AG20443 (cell line): ENCODE measurements at regions not wholly inside any gene's neighbourhood (a gene's known extent, or its start where the extent isn't known, plus 50 kb on each side); places are given as distances from the start of the nearest gene placed in this dataset.
"Not testable (repeated sequence)": the region's sequence is repeated elsewhere in the genome, so short reads cannot be mapped to it uniquely, and the experiment has no call there.

Experiments
- DNase-seq: peaks from one replicate; pipeline ENCODE4 v3.0.0; 2012; ENCODE audit warnings: low spot score, mixed read lengths

GRCh38 chr4:160350944-160351343 is 1248.1 kb downstream of the RAPGEF2 start:
- no peak for DNase-seq

DNA sequence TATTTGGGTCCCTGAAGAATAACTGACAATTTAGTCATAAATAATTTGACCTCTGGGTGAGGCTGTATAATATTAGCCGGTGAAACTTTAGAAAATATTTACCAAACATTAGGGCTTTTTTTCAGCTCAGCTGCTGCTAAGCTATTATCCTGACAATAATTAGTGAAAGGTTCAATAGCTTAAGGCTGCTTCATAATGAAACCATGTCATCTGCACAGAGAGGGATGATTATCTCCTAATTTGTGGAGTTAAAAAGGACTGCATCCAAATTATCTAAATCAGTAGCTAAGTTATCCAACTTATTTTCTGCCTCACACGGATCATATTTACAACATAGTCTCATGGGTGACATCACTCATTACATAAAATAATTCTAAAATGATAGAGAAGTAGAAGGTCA is 1249.8 kb downstream of the RAPGEF2 start:
- DNase-seq, result no peak

- no peak for DNase-seq
These were observed 1250.7 kb downstream of the RAPGEF2 start for GRCh38 chr4:160353548-160353947.

DNA sequence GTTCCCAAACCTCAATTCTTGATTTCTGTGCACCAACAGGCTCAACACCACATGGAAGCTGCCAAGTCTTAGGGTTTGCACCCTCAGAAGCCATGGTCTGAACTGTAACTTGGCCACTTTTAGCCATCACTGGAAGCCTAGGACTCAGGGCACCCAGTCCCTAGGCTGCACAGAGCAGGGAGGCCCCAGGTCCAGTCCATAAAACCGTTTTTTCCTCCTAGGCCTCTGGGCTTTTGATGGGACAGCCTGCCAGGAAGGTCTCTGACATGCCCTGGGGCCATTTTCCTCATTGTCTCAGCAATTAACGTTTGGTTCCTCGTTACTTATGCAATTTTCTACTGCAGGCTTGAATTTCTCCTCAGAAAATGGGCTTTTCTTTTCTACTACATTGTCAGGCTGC is 1259.6 kb downstream of the RAPGEF2 start:
- no peak for DNase-seq

- no peak for DNase-seq
These were observed 1261.3 kb downstream of the RAPGEF2 start for GRCh38 chr4:160364217-160364616.

DNA sequence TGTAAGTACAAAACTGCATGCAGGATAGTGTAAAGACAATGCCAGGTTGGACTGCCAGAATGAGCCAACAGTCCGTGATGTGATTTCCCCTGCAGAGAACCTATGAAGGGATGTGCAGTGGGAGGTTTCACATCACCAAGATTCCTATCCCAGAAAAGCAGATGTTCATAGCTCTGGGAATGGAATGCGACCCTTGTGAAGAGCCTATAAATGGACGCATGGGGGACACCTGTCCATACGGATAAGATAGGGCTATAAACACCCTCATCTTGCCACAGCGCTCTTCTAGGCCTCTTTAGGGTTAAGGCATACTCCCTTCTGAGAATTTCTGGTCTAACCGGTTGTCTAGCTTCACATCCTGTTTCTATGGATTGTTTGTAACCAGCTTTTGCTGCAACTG is 1261.8 kb downstream of the RAPGEF2 start:
- not testable (repeated sequence) for DNase-seq

DNA sequence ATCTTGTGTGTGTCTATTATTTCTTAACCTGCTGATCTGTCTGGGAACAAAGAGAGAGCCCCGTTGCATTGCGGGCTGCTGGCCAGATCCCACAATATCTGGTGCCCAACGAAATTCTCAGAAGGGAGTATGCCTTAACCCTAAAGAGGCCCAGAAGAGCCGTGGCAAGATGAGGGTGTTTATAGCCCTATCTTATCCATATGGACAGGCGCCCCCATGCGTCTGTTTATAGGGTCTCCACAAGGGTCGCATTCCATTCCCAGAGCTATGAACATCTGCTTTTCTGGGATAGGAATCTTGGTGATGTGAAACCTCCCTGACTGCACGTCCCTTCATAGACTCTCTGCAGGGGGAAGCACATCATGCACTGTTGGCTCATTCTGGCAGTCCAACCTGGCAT is 1262.5 kb downstream of the RAPGEF2 start:
- not testable (repeated sequence) for DNase-seq

DNA sequence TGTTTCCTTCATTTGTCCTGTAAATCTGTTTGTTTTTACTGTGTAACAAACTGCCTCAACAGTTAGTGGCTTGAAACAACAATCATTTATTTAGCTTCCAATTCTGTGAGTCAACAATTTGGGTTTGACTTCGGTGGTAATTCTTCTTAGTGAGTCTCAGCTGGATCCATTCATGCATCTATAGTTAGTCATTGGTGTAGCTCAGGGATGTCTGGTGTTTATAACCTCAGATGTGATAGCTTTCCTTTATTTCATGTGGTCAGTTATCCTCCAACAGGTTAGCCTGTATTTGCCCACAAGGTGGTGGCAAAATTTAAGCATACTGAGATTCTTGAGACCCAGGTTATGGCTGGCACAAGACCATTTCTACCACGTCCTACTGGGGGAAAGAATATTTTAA is 1267.2 kb downstream of the RAPGEF2 start:
- DNase-seq, result no peak

DNA sequence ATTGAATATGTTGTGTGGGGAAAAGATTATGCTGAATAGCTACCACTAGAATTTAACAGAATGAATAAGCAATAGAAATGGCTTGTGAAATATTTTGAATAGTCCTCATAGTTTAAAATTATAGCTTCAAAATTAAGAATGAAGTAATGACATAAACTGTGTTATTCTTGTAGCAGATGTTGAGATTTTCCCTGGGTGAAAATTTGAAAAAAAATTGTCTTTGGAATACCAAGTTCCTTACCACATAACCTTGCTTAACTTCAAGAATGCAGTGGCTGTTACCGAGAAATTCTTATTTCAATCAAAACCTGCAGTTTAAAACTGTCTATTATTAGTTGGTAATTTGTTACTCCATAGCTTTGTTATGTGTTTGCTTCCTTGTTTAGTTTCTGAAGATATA is 1268.6 kb downstream of the RAPGEF2 start:
- DNase-seq, result no peak

GRCh38 chr4:160372390-160372789 is 1269.5 kb downstream of the RAPGEF2 start:
- no peak for DNase-seq

GRCh38 chr4:160373911-160374310 is 1271.0 kb downstream of the RAPGEF2 start:
- DNase-seq, result no peak

DNA sequence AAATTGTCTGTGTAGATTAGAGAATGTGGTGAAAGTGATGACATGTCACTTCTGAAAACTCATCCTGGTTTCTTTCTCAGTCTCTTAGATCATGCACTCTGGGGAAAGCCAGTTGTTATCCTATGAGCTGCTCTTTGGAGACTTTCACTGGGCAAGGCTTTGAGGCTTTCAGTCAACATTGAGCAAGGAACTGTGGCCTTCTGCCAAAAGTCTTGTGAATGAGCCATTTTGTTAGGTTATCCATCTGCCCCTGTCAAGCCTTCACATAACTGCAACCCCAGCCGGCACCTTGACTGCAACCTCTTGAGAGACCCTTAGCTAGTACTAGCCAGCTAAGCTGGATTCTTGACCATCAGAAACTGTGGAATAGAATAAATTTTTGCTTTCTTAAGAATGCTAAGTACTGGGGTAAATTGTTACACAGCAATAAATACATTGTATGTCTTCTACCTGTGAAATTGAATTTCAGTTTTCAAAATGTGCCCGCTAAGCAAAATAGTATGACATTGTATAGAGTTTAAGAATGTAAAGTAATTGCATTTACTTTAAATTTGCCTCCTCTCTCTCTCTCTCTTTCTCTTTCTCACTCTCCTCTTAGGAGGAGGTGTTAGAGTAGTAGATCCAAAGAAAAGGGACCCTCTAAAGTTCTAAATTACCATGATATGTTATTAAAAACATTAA is 1273.0 kb downstream of the RAPGEF2 start:
- no peak for DNase-seq

- no peak for DNase-seq
These were observed 1284.0 kb downstream of the RAPGEF2 start for GRCh38 chr4:160386846-160387245.

GRCh38 chr4:160399826-160400225 is 1296.9 kb downstream of the RAPGEF2 start:
- DNase-seq, result no peak

DNA sequence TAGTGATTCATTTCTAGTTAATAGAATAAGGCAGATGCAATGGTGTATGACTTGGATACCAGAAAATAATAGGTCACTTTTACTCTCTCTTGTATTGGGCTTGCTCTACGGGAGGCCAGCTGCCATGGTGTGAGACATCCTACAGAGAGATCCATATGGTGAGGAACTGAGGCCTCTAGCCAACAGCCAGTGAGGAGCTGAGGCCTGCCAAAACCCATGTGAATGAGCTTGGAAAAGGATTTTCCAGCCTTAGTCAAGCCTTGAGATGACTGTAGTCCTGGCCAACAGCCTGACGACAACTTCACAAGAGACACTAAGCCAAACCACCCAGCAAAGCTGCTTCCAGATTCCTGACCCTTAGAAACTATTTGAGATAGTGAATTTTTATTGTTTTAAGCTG is 1300.2 kb downstream of the RAPGEF2 start:
- no peak for DNase-seq

DNA sequence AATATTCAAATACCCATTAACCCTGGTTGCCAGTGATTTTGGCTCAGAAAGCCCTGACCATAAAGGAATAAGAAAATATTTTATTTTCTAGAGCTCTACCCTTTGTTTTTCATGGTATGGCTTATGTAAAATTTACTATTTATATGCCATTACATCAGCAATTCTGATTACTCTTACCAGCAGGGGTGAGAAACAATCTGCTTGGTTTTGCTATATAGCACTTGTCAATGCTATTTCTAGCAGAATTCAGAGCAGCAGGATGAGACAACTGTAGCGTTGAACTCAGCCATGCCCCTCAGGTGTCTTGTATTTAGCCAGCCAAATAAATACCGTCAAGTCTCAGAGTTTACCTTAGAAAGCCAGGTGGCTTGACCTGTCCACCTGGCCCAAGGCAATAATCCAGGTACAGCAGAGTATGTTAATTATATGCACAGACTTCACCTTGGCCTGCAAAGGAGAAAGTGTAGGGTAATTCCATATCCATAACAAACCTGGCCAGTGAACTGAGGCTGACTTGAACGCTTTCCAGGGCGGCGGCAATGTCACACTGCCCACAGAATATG is 1303.5 kb downstream of the RAPGEF2 start:
- no peak for DNase-seq

DNA sequence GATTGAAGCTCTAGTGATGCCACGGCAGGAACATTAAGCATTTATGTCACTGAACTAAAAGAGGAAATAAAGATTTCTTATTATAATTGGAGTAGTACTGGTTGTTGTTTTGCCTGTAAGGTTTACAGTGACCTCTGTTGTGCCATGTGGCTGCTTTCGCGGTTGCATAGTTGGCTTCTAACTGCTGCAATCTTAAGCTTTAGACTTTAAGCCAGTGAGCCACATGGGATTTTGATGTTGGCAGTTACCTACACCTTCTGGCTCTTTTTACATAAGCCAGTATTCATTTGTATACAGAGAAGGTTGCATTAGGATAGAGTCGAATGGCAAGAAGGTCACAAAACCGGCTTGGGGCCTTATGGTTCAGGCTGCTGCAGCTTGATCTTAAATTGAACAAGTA is 1311.6 kb downstream of the RAPGEF2 start:
- no peak for DNase-seq

DNA sequence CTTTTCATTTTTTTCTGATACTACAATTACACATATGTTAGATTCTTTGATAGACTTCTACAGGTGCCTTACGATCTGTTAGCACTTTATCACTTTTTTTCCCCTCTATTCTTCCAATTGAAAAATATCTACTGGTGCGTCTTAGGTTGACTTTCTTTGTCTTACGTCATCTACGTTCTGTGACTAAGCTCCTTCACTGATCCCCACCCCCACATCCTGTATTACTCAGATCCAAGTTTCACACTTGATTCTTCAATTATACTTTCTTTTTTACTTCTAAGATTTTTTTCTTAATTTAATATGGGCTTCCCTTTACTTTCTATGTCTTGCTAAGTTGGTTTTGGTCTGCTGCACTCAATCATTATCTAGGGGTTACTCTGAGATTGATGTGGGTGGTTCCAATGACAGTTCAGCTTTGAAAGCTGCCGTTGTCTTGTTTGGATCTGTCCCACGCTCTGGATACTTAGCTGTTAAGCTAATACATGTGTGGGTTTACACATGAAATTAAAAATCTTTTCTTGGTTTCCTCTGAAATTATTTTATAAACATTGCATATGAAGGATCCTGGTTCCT is 1321.1 kb downstream of the RAPGEF2 start:
- DNase-seq, result no peak

DNA sequence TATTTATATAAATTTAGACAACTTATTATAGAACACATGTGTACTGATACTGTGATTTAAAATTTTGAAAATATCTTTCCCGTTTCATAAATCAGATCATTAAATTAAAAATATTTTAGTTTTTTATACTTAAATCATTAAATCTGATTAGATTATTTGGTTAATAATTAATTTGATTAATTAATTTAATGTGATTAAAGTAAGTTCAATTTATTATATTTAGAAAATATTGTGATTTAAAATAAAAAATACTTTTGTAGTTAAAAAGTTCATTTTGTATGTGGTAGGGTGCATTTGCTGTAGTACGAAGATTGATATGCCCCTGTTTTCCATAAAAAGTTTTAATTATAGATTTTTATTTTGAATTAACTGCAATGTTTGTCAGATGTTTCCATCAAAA is 1323.4 kb downstream of the RAPGEF2 start:
- no peak for DNase-seq

- DNase-seq, result no peak
These were observed 1348.0 kb downstream of the RAPGEF2 start for GRCh38 chr4:160450876-160451275.

DNA sequence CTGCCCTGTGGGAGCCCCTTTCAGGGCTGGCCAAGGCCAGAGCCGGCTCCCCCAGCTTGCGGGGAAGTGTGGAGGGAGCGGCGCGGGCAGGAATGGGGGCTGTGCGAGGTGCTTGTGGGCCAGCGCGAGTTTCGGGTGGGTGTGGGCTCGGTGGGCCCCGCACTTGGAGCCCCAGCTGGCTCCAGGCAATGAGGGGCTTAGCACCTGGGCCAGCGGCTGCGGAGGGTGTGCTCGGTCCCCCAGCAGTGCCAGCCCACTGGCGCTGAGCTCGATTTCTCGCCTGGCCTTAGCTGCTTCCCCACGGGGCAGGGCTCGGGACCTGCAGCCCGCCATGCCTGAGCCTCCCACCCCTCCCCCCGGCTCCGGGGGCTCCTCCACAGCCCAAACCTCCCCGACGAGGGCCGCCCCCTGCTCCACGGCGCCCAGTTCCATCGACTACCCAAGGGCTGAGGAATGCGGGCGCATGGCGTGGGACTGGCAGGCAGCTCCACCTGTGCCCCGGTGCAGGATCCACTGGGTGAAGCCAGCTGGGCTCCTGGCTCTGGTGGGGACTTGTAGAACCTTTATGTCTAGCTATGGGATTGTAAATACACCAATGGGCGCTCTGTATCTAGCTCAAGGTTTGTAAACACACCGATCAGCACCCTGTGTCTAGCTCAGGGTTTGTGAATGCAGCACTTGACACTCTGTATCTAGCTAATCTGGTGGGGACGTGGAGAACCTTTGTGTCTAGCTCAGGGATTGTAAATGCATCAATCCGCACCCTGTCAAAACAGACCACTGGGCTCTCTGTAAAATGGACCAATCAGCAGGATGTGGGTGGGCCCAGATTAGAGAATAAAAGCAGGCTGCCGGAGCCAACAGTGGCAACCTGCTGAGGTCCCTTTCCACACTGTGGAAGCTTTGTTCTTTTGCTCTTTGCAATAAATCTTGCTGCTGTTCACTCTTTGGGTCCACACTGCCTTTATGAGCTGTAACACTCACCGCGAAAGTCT is 1379.1 kb downstream of the RAPGEF2 start:
- DNase-seq, result not testable (repeated sequence)

GRCh38 chr4:160485071-160485687 is 1382.3 kb downstream of the RAPGEF2 start:
- DNase-seq, result no peak
